HG03097 (cell line): ENCODE measurements at regions not wholly inside any gene's neighbourhood (a gene's known extent, or its start where the extent isn't known, plus 50 kb on each side); places are given as distances from the start of the nearest gene placed in this dataset.
"Not testable (repeated sequence)": the region's sequence is repeated elsewhere in the genome, so short reads cannot be mapped to it uniquely, and the experiment has no call there.

ENCODE experiments used
- ATAC-seq: cut with Tn5 transposase; IDR thresholded peaks from one replicate; pipeline ENCODE4 v1.9.1; 2021; ENCODE audit not compliant: unreplicated experiment, low FRiP score

GRCh38 chr13:110045919-110046318, 259.5 kb upstream of the IRS2 start:
- no peak for ATAC-seq

DNA sequence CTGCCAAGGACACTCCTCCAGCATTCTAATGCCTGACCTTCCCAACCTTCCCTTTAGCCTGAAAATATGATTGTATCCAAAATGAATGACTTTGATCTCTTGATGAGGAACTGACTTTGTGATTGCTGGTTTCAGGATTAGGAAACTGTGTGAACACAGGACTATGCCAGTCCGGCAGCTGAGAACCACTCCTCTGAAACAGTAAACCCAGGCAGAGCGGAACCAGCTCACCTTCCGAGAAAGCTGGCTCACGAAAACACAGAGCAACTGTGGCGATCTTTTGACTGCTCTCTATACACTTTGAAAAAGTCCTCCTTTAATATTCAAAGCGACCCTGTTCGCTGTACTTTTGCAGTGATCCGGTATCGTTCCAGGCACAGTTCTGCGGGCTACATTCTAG, 258.8 kb upstream of the IRS2 start:
- ATAC-seq, result no peak

DNA sequence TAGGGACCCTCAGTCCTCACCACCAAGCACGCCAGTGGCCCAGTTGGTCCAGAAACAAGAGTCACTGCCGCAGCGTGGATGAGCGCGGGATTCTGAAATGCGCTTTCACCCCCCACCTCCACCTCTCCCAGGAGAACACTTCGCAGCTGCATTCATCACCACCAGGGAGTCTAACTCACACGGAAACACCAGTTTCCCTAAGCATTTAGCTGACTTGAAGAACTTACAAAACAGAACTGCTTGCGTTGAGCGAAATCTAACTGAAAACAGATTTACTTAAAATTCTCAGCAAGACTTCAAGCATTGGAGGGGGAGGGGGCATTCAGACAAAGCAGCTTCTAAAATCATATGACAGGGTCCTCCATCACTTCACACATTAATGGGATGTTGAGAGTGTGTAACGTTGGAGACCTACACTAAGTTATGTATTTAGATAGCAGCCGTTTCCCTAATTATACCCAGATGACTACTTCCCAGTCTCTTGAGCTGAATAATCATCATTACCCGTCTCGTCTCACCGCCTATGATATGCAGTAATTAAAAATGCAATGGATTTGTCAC, 258.2 kb upstream of the IRS2 start:
- no peak for ATAC-seq

DNA sequence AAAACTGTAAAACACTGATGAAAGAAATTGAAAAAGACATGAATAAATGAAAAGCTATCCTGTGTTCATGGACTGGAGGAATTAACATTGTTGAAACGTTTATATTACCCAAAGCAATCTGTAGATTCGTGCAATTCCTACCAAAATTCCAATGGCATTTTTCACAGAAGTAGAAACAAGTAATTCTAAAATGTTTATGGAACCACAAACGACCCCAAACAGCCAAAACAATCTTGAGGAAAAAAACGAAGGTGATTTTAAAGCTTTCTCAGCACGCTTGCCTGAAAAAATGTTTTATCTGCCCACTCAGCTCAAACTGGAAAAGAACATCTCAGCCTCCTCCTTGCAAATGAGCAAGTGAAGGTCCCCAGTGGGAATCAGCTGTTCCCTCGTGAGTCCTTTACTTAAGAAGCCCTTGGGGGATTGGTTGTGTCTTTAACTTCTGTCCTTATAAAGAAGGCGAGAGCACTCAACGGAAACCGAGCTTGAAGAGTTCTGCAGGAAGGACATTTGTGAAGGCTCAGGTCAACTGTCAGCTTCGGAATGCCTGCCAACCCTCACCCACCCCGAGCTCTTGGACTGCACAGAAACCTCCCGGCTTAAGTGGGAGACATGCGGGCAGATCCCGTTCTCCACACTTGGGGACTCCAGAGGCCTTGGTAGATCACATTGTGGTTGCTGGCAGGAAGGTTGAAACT, 256.0 kb upstream of the IRS2 start:
- no peak for ATAC-seq

GRCh38 chr13:110041638-110042037, 255.3 kb upstream of the IRS2 start:
- not testable (repeated sequence) for ATAC-seq

DNA sequence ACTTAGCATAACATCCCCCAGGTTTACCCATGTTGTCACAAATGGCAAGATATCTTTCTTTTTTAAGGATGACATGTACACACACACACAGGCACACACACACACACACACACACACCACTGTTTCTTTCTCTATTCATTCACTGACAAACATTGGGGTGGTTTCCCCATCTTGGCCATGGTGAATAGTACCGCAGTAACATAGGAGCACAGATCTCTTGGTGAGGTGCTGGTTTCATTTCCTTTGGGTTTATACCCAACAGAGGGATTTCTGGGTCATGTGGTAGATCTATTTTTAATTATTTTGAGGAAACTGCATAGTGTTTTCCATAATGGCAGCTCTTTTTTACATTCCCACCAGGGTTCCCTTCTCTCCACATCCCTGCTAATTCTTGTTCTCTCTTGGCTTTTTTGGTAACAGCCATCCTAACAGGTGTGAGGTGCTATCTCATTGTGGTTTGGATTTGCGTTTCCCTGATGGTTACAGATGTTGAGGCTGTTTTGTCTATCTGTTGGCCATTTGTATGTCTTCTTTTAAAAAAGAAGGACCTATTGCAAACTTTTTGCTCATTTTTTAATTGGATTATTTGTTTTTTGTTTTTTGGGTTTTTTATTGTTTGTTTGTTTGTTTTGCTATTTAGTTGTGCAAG, 251.7 kb upstream of the IRS2 start:
- ATAC-seq, result no peak

DNA sequence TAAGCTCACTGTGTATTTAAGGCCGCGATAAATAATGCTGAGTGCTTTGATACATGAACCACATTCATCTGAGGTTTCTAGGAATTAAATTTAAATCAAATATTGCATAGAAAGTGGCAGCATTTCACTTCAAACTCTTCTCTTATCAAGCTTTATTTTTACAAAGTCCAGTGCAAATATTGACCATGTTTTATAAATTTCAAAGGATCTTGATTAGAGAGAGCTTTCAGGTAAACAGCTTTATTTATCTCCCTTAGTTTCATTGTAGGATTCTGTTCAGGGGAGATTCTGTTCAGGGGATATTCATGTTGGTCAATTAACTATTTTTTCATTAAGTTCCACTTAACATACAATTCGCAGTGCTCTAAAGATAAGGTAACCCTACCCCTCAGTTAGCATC, 249.7 kb upstream of the IRS2 start:
- no peak for ATAC-seq

DNA sequence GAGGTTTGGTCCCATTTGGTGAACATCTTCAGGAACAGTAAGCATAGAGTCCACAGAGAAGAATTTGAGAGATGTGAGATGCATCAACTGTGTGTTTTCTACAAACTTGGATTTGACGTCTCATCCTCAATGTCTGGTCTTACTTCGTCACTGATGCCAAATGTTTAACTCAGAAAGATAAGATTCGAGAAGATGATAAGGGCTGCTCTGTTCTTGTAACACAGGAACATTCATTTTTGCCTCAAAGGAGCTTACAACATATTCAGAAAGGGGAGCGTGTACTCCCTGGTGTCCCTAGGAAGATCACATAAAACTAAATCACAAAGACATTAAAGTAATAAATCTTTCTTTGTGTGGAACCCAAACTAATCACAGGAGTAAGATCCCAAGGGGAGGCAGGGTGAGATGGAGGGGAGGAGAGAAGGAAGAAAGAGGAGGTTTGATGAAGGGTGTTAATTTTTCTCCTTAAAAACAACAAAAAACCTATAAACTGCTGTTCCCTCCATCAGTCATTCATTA, 247.7 kb upstream of the IRS2 start:
- no peak for ATAC-seq

DNA sequence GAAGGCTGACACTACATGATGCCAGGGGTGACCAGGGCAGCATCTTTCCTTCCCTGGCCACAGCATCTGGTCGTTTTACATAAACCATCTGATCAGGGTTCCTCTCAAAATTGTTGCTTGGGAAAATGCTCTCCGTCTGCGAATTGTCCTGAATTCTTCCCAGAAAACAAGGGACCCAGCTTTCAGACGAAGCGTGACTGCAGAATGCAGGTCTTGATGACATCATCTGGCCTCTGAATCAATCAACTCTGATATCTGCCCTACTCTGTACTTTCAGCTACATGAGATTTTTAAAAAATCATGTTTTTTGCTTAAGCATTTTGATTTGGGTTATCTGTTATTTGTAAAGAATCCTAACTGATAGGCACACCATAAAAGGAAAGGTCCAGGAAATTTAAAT, 246.6 kb upstream of the IRS2 start:
- no peak for ATAC-seq

- no peak for ATAC-seq
Measured at GRCh38 chr13:110030394-110030928, 244.1 kb upstream of the IRS2 start.

DNA sequence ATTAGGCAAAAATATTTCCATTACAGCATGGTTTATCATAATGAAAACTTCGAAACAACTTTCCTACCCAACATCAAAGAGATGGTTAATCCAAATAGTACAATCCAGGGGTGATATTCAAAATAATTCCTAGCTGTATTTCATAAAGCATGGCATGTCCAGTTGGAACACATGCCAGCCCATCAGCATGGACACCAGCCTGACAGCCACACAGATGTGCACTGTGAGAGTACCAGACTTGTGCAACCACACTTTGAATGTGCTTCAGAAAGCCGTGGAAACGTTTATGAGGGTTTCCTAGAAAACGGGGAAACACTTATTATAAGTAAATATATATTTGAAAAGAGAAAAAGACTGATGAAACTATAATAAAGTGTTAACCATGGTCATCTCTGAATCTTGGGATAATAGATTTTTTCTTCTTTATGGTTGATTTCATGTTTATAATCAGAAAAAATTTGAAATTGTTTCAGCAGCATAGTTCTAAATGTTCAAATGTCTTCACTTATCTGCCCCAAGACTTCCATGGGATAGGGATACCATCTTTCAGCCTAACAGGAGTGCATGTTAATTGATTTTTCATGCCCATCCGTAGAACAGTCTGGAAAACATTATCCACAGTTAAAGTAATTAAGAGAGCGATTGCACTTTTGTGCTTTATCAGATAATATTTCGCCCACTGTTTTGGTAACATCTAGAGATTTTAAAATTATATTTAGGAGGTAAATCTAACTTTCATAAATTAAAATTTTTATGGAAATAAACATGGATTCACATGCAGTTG, 242.6 kb upstream of the IRS2 start:
- ATAC-seq, result no peak

- ATAC-seq, result no peak
Measured at GRCh38 chr13:110028311-110028710, 241.9 kb upstream of the IRS2 start.

DNA sequence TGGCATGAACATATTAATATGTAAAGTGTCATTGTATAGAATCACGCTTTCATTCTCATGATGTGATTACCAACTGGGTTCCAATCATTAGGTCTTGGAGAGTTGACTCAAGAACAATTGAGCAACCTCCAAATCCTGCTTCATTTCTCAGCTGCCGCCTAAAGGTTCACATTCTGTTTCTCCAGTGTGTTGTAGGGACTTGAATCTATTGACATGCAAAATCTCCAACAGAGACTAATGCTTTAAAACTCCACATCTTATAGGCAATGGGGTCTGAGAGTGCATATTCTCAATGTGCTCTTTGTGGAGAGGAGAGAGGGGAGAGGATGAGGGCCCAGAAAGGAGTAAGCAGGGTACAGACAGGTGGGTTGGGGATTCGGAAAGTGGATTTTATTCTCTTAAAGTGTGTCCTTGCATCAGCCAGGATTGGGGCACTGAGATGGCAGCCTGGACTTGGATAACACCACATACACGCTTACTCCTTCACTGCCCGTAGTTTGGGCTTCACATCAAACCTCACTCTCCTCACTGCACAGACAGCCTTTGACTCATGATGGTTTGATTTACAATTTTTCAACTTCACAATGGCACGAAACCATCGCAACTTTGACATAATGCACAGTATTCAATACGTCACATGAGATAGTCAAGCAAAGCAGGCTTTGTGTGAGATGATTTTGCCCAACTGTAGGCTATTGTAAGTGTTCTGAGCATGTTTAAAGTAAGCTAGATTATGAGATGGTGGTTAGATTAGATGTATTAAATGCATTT, 241.3 kb upstream of the IRS2 start:
- ATAC-seq, result no peak

- ATAC-seq, result no peak
Measured at GRCh38 chr13:110024645-110024980, 238.2 kb upstream of the IRS2 start.

GRCh38 chr13:110023729-110024644, 237.6 kb upstream of the IRS2 start:
- ATAC-seq, result no peak

GRCh38 chr13:110018009-110018408, 231.6 kb upstream of the IRS2 start:
- ATAC-seq, result no peak

DNA sequence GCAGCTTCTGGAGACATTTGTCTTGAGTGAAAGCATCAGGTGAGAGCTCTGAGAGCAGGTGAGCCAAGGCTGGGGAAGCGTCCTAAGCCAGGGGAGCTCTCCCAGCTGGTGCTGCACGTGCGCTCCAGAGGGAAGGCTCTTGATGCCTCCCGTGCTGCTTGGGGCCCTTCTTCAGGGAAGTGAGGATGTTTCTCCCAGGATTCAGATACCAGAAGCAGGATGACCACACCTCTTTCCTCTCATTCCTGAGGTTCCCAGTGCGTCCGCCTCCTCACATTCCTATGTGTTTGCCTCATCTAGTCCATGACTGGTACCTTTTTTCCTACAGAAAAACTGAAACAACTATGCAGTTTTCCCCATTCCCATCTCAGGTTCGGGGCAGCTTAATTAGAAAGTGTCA, 231.0 kb upstream of the IRS2 start:
- no peak for ATAC-seq

- ATAC-seq, result no peak
Measured at GRCh38 chr13:110015253-110015652, 228.9 kb upstream of the IRS2 start.

- no peak for ATAC-seq
Measured at GRCh38 chr13:110014719-110015118, 228.3 kb upstream of the IRS2 start.
